ENCODE measurements at regions not wholly inside any gene's neighbourhood (a gene's known extent, or its start where the extent isn't known, plus 50 kb on each side); places are given as distances from the start of the nearest gene placed in this dataset.

- no peak overlapping the region for H3K4me3 ChIP-seq (ENCODE audit: low read depth in 1 of 3, low read length in 3 of 3)
- peaks cover 0 to under 1% (median 0%) of the 10 kb centered on the region in 4 donors for H3K4me1 ChIP-seq (ENCODE audit: control insufficient read depth in 4 of 4, insufficient read depth in 4 of 4, low read length in 3 of 4)
- no peak overlapping the region for H3K27ac ChIP-seq (ENCODE audit: low read depth in 1 of 2, low read length in 2 of 2)
- peaks cover 0 to 3% (median 0%) of the 10 kb centered on the region in 4 donors for H3K9me3 ChIP-seq (ENCODE audit: control insufficient read depth in 4 of 4, low read length in 3 of 4)
- no peaks in the 10 kb centered on the region for H3K36me3 ChIP-seq (ENCODE audit: control insufficient read depth in 4 of 4, insufficient read depth in 3 of 4, low read depth in 1 of 4, low read length in 3 of 4)
- WGBS = 69% methylated on average over 2 of the region's 2 CpGs
- H3K9ac ChIP-seq (ENCODE audit: low read depth in 1 of 2, low read length in 2 of 2) = no peak overlapping the region
- no peaks in the 10 kb centered on the region for H3K27me3 ChIP-seq (ENCODE audit: control insufficient read depth in 4 of 4, insufficient read depth in 4 of 4, low read length in 3 of 4)
- no peak for DNase-seq (ENCODE audit: low spot score)
- TF ChIP-seq ZBTB33 (IDR thresholded peaks at IDR 0.05) (no peak), JUND (IDR thresholded peaks at IDR 0.05) (no peak), YY1 (IDR thresholded peaks at IDR 0.05) (no peak), HNF4A (conservative IDR thresholded peaks at IDR 0.05) (no peak), GABPA (IDR thresholded peaks at IDR 0.05 in 1 of 2, conservative IDR thresholded peaks at IDR 0.05 in 1 of 2) (no peak), FOXA2 (IDR thresholded peaks at IDR 0.05) (no peak), SP1 (IDR thresholded peaks at IDR 0.05) (no peak), FOXA1 (IDR thresholded peaks at IDR 0.05) (no peak), REST (IDR thresholded peaks at IDR 0.05) (no peak), ATF3 (IDR thresholded peaks at IDR 0.05) (no peak), MAX (IDR thresholded peaks at IDR 0.05) (no peak), HNF4G (IDR thresholded peaks at IDR 0.05) (no peak), TAF1 (conservative IDR thresholded peaks at IDR 0.05) (no peak), NR2F2 (IDR thresholded peaks at IDR 0.05) (no peak), EGR1 (IDR thresholded peaks at IDR 0.05; ENCODE audit: low read depth in 2 of 2) (no peak), CTCF (IDR thresholded peaks at IDR 0.05; ENCODE audit: low read depth, low read length, missing input control) (no peak), RAD21 (IDR thresholded peaks at IDR 0.05) (no peak), RXRA (IDR thresholded peaks at IDR 0.05) (no peak)
Observed at GRCh38 chr11:115616971-115617370, 112.8 kb upstream of the CADM1 start.
